ENCODE measurements at regions not wholly inside any gene's neighbourhood (a gene's known extent, or its start where the extent isn't known, plus 50 kb on each side); places are given as distances from the start of the nearest gene placed in this dataset.

- H3K27ac ChIP-seq (ENCODE audit: insufficient read depth, low read length), result no peak overlapping the region
- peaks cover 11% of the 10 kb centered on the region for H3K27me3 ChIP-seq (ENCODE audit: control insufficient read depth, insufficient read depth, low read length)
- H4K5ac ChIP-seq (ENCODE audit: low read depth, low read length), result no peak overlapping the region
- no peak overlapping the region for H2BK20ac ChIP-seq (ENCODE audit: low read depth, low read length)
- WGBS, 2 experiments (ENCODE audit: extremely low coverage in 2 of 2, insufficient read length in 1 of 2), result no CpG with 5 or more reads among the region's 12 CpGs
- H3K23ac ChIP-seq (ENCODE audit: low read depth, low read length), result no peak overlapping the region
- ATAC-seq (ENCODE audit: low read depth), result no peak
- in situ Hi-C loops (cut with MboI; ENCODE audit: low sequenced_read_pairs), result no loop called here
- H3K14ac ChIP-seq (replicated peaks; ENCODE audit: low read depth, low read length), result no peak overlapping the region
- H2AFZ ChIP-seq (replicated peaks; ENCODE audit: low read length, poor library complexity), result no peak overlapping the region
- no peak overlapping the region for H2BK15ac ChIP-seq (ENCODE audit: low read depth, low read length)
- no peak overlapping the region; the same call in 1 of the 2 replicates for H3K56ac ChIP-seq (ENCODE audit: extremely low read depth, insufficient read depth, low read length)
- H3K36me3 ChIP-seq (ENCODE audit: control insufficient read depth, insufficient read depth, low read length), result no peaks in the 10 kb centered on the region
- H2AK5ac ChIP-seq (ENCODE audit: low read depth, low read length), result no peak overlapping the region
- no peak overlapping the region for H2BK120ac ChIP-seq (ENCODE audit: low read depth, low read length)
- no peak overlapping the region for H4K8ac ChIP-seq (ENCODE audit: low read depth in 2 of 2, low read length in 2 of 2)
- H4K20me1 ChIP-seq (ENCODE audit: insufficient read depth, low read length), result no peaks in the 10 kb centered on the region
- H3K4ac ChIP-seq (ENCODE audit: low read depth, low read length), result no peak overlapping the region
- no peak overlapping the region for H3K9ac ChIP-seq (ENCODE audit: low read depth, low read length)
- DNase-seq, result no peak
- H3K4me1 ChIP-seq (ENCODE audit: control insufficient read depth, insufficient read depth, low read length), result no peaks in the 10 kb centered on the region
- no peaks in the 10 kb centered on the region for H3K9me1 ChIP-seq (ENCODE audit: insufficient read depth, low read length)
- intact Hi-C loops (cut with micrococcal nuclease), result no loop called here
- dilution Hi-C loops (cut with HindIII; ENCODE audit: low sequenced_read_pairs, unreplicated experiment), result no loop called here
- CTCF ChIA-PET, result no interaction called here
- no peaks in the 10 kb centered on the region for H3K79me1 ChIP-seq (ENCODE audit: low read depth in 1 of 2, low read length in 2 of 2)
- H3K4me3 ChIP-seq (ENCODE audit: insufficient read depth, low read depth, low read length), result no peak overlapping the region
- no peak overlapping the region for H3K18ac ChIP-seq (ENCODE audit: low read depth, low read length)
- no peak overlapping the region for H3K4me2 ChIP-seq (ENCODE audit: low read depth, low read length)
- no peaks in the 10 kb centered on the region for H3K9me3 ChIP-seq (ENCODE audit: control insufficient read depth, insufficient read depth, low read length)
- POLR2A ChIA-PET (ENCODE audit: unreplicated experiment), result interaction anchor here (0.6 kb wide), 1 partner anchor 107 kb away, joined by 3 read pairs; no protein-coding TSS in a partner anchor
- H2AK9ac ChIP-seq (replicated peaks; ENCODE audit: low read depth, low read length, poor library complexity), result no peak overlapping the region
- H4K91ac ChIP-seq (ENCODE audit: insufficient read depth, low read depth, low read length), result no peak overlapping the region
- no TSS peak for BruUV-seq (replicated peaks)
- TF ChIP-seq USF2 (IDR thresholded peaks at IDR 0.05; ENCODE audit: low read depth, low read length) (no peak), SMC3 (IDR thresholded peaks at IDR 0.05; ENCODE audit: low read depth, low read length) (no peak), MAFK (IDR thresholded peaks at IDR 0.05; ENCODE audit: low read depth, low read length) (no peak), CEBPB (IDR thresholded peaks at IDR 0.05; ENCODE audit: low read depth, low read length) (no peak), NFE2L2 (IDR thresholded peaks at IDR 0.05; ENCODE audit: low read depth, low read length) (no peak), MXI1 (IDR thresholded peaks at IDR 0.05; ENCODE audit: borderline replicate concordance, low read depth, low read length) (no peak), FOS (IDR thresholded peaks at IDR 0.05; ENCODE audit: low read depth, low read length) (no peak)
- no peak overlapping the region for H2BK5ac ChIP-seq (ENCODE audit: low read depth, low read length, poor library complexity, severe bottlenecking)
These were observed 243.0 kb downstream of the TTC8 start for GRCh38 chr14:89067293-89067972.

All from IMR-90 (cell line).